SU-DHL-6 (cell line): ENCODE measurements at regions not wholly inside any gene's neighbourhood (a gene's known extent, or its start where the extent isn't known, plus 50 kb on each side); places are given as distances from the start of the nearest gene placed in this dataset.

Experiments
- H2AFZ ChIP-seq: fragments of 200-600 bp; sonication (generic); 2 replicates; pipeline ENCODE4 v1.6.1; 2014; ENCODE audit warnings: low read depth, mild to moderate bottlenecking, moderate library complexity, mixed read lengths, antibody characterized with exemption, low read length; ENCODE audit not compliant: severe bottlenecking
- H3F3A ChIP-seq: fragments of 200-600 bp; shearing (Covaris generic); 2 replicates; pipeline ENCODE4 v1.6.0; 2016; ENCODE audit warnings: antibody characterized with exemption, mild to moderate bottlenecking; ENCODE audit not compliant: insufficient read depth
- H3K27ac ChIP-seq: fragments of 200-600 bp; sonication (generic); 2 replicates; pipeline ENCODE4 v1.5.1; 2016; ENCODE audit warnings: low read depth, mild to moderate bottlenecking, low read length, moderate library complexity, mixed read lengths
- H3K27me3 ChIP-seq: fragments of 200-600 bp; sonication (generic), shearing (Covaris generic); 2 replicates; pipeline ENCODE4 v1.6.0; 2014; ENCODE audit warnings: mild to moderate bottlenecking, low read length
- H3K36me3 ChIP-seq: fragments of 200-600 bp; sonication (generic); 2 replicates; pipeline ENCODE4 v1.6.1; 2014; ENCODE audit warnings: mild to moderate bottlenecking, low read length, mixed read lengths
- H3K4me2 ChIP-seq: fragments of 300-600, 200-600 bp; shearing (Covaris generic), sonication (generic); 2 replicates; pipeline ENCODE4 v1.6.0; 2014; ENCODE audit warnings: low read length, low read depth, mild to moderate bottlenecking; ENCODE audit not compliant: poor library complexity, severe bottlenecking
- H3K4me3 ChIP-seq: fragments of 200-600 bp; sonication (generic); 2 replicates; pipeline ENCODE4 v1.5.1; 2014; ENCODE audit warnings: antibody characterized with exemption, low read length, mild to moderate bottlenecking, mixed read lengths; ENCODE audit not compliant: insufficient read depth, poor library complexity, severe bottlenecking
- H3K79me2 ChIP-seq: fragments of 200-600 bp; sonication (generic); 2 replicates; pipeline ENCODE4 v1.6.1; 2014; ENCODE audit warnings: mild to moderate bottlenecking, low read length, moderate library complexity; ENCODE audit not compliant: insufficient read depth
- H3K9ac ChIP-seq: fragments of 200-600 bp; sonication (generic); 2 replicates; pipeline ENCODE4 v1.7.0; 2014; ENCODE audit warnings: mild to moderate bottlenecking, low read length
- H3K9me2 ChIP-seq: fragments of 200-600 bp; sonication (generic); replicated peaks from 2 replicates; pipeline ENCODE4 v1.6.1; 2014; ENCODE audit warnings: low read length; ENCODE audit not compliant: insufficient read depth
- H3K9me3 ChIP-seq: fragments of 200-600 bp; sonication (generic); 2 replicates; pipeline ENCODE4 v1.6.1; 2014; ENCODE audit warnings: low read length, mixed read lengths; ENCODE audit not compliant: insufficient read depth
- H4K20me1 ChIP-seq: fragments of 200-600 bp; sonication (generic); 2 replicates; pipeline ENCODE4 v1.6.1; 2014; ENCODE audit warnings: low read depth, mild to moderate bottlenecking, antibody characterized with exemption, low read length, moderate library complexity, mixed read lengths
- EZH2phosphoT487 ChIP-seq: fragments of 200-600 bp; sonication (generic), shearing (Covaris generic); conservative IDR thresholded peaks from 2 replicates; pipeline ENCODE4 v1.6.1; 2018; ENCODE audit warnings: mild to moderate bottlenecking, antibody characterized with exemption, low read length, moderate library complexity, mixed read lengths
- TF ChIP-seq, protein P1 (sequence below): fragments of 200-600 bp; sonication (generic); IDR thresholded peaks from one replicate; pipeline ENCODE4 v1.5.1; 2017; ENCODE audit warnings: antibody characterized with exemption, mild to moderate bottlenecking, low read length, moderate library complexity; ENCODE audit not compliant: insufficient read depth, poor library complexity, severe bottlenecking

DNA sequence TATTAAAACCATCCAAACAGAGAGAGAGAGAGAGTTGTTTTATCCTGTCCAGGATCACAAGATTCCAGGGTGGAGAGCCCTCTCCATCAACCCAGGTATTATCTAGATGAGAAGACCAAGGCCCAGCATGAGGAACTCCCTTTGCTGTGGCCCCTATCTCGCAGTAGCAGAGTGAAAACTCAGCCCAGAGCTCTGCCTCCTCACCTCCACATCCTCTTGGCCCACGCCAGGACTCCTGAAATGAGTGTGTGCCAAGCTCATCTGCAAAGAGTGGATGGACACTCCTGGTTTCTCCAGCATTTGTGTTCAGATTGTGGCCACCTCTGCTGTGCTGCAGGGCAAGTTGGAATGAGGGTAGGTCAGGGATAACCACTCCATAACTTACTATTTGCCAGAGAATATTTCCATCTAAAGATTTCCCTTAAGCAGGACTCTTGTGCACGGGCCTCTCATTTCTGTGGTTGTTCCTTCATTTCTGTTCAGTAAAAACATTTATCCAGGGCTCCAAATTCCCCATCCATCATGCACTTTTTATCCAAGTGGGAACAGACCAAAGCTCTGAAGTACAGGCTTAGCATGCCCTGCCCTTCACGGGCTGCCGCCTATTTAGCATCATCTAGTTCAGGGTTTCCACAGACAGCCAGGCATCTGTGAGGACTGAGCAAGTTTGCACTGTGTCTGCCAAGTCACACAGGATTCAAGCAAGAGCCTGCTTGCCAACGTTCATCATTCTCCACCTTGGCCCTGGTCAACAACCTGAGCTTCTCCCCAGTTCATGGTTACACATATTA, 583.2 kb upstream of the ID2 start:
- TF ChIP-seq, protein P1, sequence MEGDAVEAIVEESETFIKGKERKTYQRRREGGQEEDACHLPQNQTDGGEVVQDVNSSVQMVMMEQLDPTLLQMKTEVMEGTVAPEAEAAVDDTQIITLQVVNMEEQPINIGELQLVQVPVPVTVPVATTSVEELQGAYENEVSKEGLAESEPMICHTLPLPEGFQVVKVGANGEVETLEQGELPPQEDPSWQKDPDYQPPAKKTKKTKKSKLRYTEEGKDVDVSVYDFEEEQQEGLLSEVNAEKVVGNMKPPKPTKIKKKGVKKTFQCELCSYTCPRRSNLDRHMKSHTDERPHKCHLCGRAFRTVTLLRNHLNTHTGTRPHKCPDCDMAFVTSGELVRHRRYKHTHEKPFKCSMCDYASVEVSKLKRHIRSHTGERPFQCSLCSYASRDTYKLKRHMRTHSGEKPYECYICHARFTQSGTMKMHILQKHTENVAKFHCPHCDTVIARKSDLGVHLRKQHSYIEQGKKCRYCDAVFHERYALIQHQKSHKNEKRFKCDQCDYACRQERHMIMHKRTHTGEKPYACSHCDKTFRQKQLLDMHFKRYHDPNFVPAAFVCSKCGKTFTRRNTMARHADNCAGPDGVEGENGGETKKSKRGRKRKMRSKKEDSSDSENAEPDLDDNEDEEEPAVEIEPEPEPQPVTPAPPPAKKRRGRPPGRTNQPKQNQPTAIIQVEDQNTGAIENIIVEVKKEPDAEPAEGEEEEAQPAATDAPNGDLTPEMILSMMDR: no peak
- TF ChIP-seq EZH2phosphoT487: no peak
- Histone ChIP-seq H3K4me3 (no peak overlapping the region), H2AFZ (no peak overlapping the region), H3K79me2 (no peaks in the 10 kb centered on the region), H3K4me2 (no peak overlapping the region), H4K20me1 (no peaks in the 10 kb centered on the region), H3K9me2 (no peaks in the 10 kb centered on the region), H3K36me3 (no peaks in the 10 kb centered on the region), H3F3A (no peaks in the 10 kb centered on the region), H3K9ac (no peak overlapping the region), H3K27ac (no peak overlapping the region), H3K27me3 (no peaks in the 10 kb centered on the region), H3K9me3 (no peaks in the 10 kb centered on the region)

DNA sequence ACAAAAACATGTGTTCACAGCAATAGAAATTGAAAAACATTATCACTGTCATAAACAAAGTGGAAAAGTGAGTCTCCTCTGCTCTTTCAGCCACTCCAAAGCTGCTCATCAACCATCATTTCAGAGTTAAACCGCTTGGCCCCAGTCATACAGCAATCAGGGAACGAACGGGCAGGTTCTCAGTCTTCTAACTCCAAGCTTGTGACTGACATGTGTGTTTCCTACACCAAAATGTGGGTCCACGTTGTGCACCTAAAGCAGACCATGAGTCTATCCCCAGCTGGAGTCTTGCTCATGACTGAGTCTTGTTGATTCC, 582.6 kb upstream of the ID2 start:
- no peaks in the 10 kb centered on the region for H3K9me2 ChIP-seq
- no peaks in the 10 kb centered on the region for H3K27me3 ChIP-seq
- H3K36me3 ChIP-seq: no peaks in the 10 kb centered on the region
- no peak overlapping the region for H3K4me3 ChIP-seq
- no peaks in the 10 kb centered on the region for H4K20me1 ChIP-seq
- no peak overlapping the region for H3K9ac ChIP-seq
- H3K27ac ChIP-seq: no peak overlapping the region
- TF ChIP-seq, protein P1: no peak
- TF ChIP-seq EZH2phosphoT487: no peak
- H3K79me2 ChIP-seq: no peaks in the 10 kb centered on the region
- H3K4me2 ChIP-seq: no peak overlapping the region
- H3K9me3 ChIP-seq: no peaks in the 10 kb centered on the region
- H2AFZ ChIP-seq: no peak overlapping the region
- H3F3A ChIP-seq: no peaks in the 10 kb centered on the region

DNA sequence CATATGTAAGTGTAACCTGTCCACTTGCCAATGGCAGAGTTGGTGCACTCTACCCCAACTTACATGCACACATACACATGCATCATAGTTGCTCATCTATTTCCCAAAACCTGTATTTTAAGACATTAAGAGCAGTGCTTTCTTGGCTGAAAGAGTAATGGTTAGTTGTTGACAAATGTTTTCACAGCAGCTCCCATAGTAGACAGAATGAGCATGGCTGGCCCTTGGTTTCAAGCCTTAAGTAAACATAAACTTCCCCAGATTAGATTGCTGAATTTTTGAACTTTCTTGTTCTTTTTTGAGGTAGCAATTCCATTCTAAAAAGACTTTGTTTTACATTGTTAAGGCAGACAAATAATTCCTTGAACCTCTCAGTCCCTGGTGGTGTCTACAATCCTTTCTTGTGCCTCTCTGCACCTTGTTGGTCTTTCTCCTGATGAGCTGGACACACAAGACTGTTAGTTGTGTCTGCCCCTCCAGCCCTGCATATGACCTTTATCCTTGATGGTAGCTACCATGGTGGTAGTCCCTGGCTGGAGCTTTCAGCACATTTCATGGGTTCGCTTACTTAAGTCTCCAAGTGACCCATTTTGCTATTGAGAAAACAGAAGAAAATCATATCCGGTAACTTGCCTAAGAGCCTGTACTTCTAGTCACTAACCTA, 580.1 kb upstream of the ID2 start:
- no peaks in the 10 kb centered on the region for H3K27me3 ChIP-seq
- H3K9me3 ChIP-seq: no peaks in the 10 kb centered on the region
- TF ChIP-seq EZH2phosphoT487: no peak
- TF ChIP-seq, protein P1: no peak
- H4K20me1 ChIP-seq: no peaks in the 10 kb centered on the region
- H3F3A ChIP-seq: no peaks in the 10 kb centered on the region
- no peak overlapping the region for H3K27ac ChIP-seq
- H2AFZ ChIP-seq: no peak overlapping the region
- H3K9ac ChIP-seq: no peak overlapping the region
- no peaks in the 10 kb centered on the region for H3K79me2 ChIP-seq
- no peaks in the 10 kb centered on the region for H3K36me3 ChIP-seq
- H3K4me3 ChIP-seq: no peak overlapping the region
- no peak overlapping the region for H3K4me2 ChIP-seq
- H3K9me2 ChIP-seq: no peaks in the 10 kb centered on the region
